IMR-90 (cell line): ENCODE measurements at regions not wholly inside any gene's neighbourhood (a gene's known extent, or its start where the extent isn't known, plus 50 kb on each side); places are given as distances from the start of the nearest gene placed in this dataset.

ENCODE experiments used
- BHLHE40 ChIP-seq: fragments of 150-350 bp; IDR thresholded peaks from 2 replicates; pipeline ENCODE4 v1.6.1; 2016; ENCODE audit warnings: mild to moderate bottlenecking, low read depth, low read length
- CEBPB ChIP-seq: IDR thresholded peaks from 2 replicates; pipeline ENCODE4 v1.6.1; 2012; ENCODE audit warnings: low read depth, low read length, improper control_type of control experiment
- MAFK ChIP-seq: IDR thresholded peaks from 2 replicates; pipeline ENCODE4 v1.6.1; 2012; ENCODE audit warnings: low read depth, low read length, improper control_type of control experiment
- MXI1 ChIP-seq: IDR thresholded peaks from 2 replicates; pipeline ENCODE4 v1.6.1; 2012; ENCODE audit warnings: low read depth, mild to moderate bottlenecking, low read length, moderate library complexity, borderline replicate concordance
- POLR2A ChIP-seq: IDR thresholded peaks from 2 replicates; pipeline ENCODE4 v1.6.1; 2012; ENCODE audit warnings: mild to moderate bottlenecking, low read depth, low read length
- RAD21 ChIP-seq: IDR thresholded peaks from 2 replicates; pipeline ENCODE4 v1.6.1; 2012; ENCODE audit warnings: low read length, improper control_type of control experiment
- RCOR1 ChIP-seq: IDR thresholded peaks from 2 replicates; pipeline ENCODE4 v1.6.1; 2012; ENCODE audit warnings: mild to moderate bottlenecking, low read length, improper control_type of control experiment; ENCODE audit not compliant: insufficient replicate concordance
- RFX5 ChIP-seq: IDR thresholded peaks from 2 replicates; pipeline ENCODE4 v1.8.0; 2012; ENCODE audit warnings: low read depth, mild to moderate bottlenecking, low read length, moderate library complexity
- SMC3 ChIP-seq: fragments of 150-350 bp; IDR thresholded peaks from 2 replicates; pipeline ENCODE4 v1.6.1; 2016; ENCODE audit warnings: low read depth, mild to moderate bottlenecking, antibody characterized with exemption, low read length, moderate library complexity
- TF ChIP-seq, protein P1 (sequence below): conservative IDR thresholded peaks from 2 replicates; pipeline ENCODE4 v1.5.1; 2012; ENCODE audit warnings: mild to moderate bottlenecking, low read depth, low read length, improper control_type of control experiment
- TF ChIP-seq, protein P2 (sequence below): fragments of 150-350 bp; IDR thresholded peaks from 2 replicates; pipeline ENCODE4 v1.6.1; 2016; ENCODE audit warnings: low read depth, mild to moderate bottlenecking, low read length, moderate library complexity, borderline replicate concordance

DNA sequence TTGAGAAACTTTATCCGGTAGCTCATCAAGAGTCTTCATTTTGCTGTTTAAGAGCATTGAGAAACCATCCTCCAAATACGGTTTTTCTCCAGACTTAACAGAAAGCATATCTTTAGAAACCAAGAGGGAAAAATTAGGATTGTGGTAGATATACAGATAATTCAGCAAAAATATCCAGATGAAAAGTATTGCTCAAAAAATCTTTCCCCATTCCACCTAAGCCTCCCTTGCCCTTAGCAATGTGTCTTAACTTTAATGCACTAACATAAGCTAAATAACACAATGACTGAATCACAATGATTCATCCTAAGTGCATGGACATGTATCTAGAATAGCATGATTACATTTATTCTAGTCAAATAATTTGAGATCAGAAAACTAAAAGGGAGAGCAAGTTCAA lies 130.3 kb upstream of the TARS1 start:
- TF ChIP-seq, protein P1, sequence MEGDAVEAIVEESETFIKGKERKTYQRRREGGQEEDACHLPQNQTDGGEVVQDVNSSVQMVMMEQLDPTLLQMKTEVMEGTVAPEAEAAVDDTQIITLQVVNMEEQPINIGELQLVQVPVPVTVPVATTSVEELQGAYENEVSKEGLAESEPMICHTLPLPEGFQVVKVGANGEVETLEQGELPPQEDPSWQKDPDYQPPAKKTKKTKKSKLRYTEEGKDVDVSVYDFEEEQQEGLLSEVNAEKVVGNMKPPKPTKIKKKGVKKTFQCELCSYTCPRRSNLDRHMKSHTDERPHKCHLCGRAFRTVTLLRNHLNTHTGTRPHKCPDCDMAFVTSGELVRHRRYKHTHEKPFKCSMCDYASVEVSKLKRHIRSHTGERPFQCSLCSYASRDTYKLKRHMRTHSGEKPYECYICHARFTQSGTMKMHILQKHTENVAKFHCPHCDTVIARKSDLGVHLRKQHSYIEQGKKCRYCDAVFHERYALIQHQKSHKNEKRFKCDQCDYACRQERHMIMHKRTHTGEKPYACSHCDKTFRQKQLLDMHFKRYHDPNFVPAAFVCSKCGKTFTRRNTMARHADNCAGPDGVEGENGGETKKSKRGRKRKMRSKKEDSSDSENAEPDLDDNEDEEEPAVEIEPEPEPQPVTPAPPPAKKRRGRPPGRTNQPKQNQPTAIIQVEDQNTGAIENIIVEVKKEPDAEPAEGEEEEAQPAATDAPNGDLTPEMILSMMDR, result no peak
- TF ChIP-seq BHLHE40 (no peak), POLR2A (no peak), MAFK (peak; percentile 21; the same call in 1 of the 2 replicates), CEBPB (peak; percentile 81), RFX5 (no peak), RAD21 (no peak), RCOR1 (no peak), MXI1 (no peak), SMC3 (no peak)
- TF ChIP-seq, protein P2, sequence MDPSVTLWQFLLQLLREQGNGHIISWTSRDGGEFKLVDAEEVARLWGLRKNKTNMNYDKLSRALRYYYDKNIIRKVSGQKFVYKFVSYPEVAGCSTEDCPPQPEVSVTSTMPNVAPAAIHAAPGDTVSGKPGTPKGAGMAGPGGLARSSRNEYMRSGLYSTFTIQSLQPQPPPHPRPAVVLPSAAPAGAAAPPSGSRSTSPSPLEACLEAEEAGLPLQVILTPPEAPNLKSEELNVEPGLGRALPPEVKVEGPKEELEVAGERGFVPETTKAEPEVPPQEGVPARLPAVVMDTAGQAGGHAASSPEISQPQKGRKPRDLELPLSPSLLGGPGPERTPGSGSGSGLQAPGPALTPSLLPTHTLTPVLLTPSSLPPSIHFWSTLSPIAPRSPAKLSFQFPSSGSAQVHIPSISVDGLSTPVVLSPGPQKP, result no peak
